ENCODE measurements at regions not wholly inside any gene's neighbourhood (a gene's known extent, or its start where the extent isn't known, plus 50 kb on each side); places are given as distances from the start of the nearest gene placed in this dataset.

DNA sequence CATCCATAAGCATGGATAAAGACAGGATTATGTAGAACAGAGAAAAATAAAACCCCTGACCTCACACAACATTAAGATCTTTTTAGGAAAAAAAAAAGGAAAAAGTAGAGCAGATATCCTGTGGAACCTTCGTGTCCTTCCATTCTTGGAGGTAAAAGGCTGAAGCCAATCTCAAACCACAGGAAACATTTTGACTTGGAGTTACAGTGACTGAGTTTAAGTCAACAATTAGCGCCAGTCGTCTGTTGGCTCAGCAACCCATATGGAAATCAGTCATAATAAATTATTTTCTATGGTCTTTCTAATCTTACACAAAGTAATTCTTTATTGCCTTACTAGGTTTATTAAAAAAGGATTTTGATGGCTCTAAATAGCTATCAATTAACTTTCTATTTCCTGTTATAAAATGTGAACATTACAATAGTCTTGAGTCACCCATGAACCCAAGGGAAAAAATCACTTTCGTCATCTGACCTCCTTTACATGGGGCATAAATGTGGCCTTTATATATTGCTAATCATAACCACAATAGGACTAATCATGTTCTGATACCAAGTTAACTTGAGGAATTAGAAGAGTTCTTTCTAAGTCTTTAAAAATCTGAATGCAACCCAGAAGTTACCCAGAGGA, 592.9 kb downstream of the TFAP2B start:
- no peak overlapping the region for H3K9ac ChIP-seq (ENCODE audit: insufficient read depth, low read depth, low read length)
- 50% methylated on average over 4 of the region's 4 CpGs for WGBS (ENCODE audit: low lambda C conversion rate)
- no peak for TF ChIP-seq ZNF3 (CRISPR knock-in tag; IDR thresholded peaks at IDR 0.05)
- TF ChIP-seq KDM6A (CRISPR knock-in tag; IDR thresholded peaks at IDR 0.05; ENCODE audit: low read depth): no peak
- no peak for TF ChIP-seq SMARCC2 (IDR thresholded peaks at IDR 0.05)
- no peak for TF ChIP-seq NFKBIZ (CRISPR knock-in tag; IDR thresholded peaks at IDR 0.05)
- no peak for TF ChIP-seq ZFAT (CRISPR knock-in tag; conservative IDR thresholded peaks at IDR 0.05)
- no peak for TF ChIP-seq TBL1XR1 (IDR thresholded peaks at IDR 0.05; ENCODE audit: borderline replicate concordance, low read length, partially characterized antibody)
- TF ChIP-seq ZNF382 (CRISPR knock-in tag; IDR thresholded peaks at IDR 0.05; ENCODE audit: borderline replicate concordance): no peak
- no peak for TF ChIP-seq RORA (CRISPR knock-in tag; IDR thresholded peaks at IDR 0.05)
- no peak for TF ChIP-seq ZSCAN31 (CRISPR knock-in tag; IDR thresholded peaks at IDR 0.05; ENCODE audit: low read depth)
- no peak for TF ChIP-seq MXI1 (IDR thresholded peaks at IDR 0.05; ENCODE audit: borderline replicate concordance, low read depth, low read length)
- TF ChIP-seq FOXK2 (IDR thresholded peaks at IDR 0.05): no peak
- no peak for TF ChIP-seq SIX4 (CRISPR knock-in tag; IDR thresholded peaks at IDR 0.05)
- TF ChIP-seq MIXL1 (CRISPR knock-in tag; IDR thresholded peaks at IDR 0.05): no peak
- TF ChIP-seq ZNF720 (CRISPR knock-in tag; IDR thresholded peaks at IDR 0.05): no peak
- no peak for TF ChIP-seq GATA4 (IDR thresholded peaks at IDR 0.05; ENCODE audit: borderline replicate concordance, low read depth)
- TF ChIP-seq MBD4 (IDR thresholded peaks at IDR 0.05; ENCODE audit: borderline replicate concordance, low read length): no peak
- TF ChIP-seq KLF12 (CRISPR knock-in tag; IDR thresholded peaks at IDR 0.05; ENCODE audit: borderline replicate concordance): no peak
- TF ChIP-seq, protein P1, sequence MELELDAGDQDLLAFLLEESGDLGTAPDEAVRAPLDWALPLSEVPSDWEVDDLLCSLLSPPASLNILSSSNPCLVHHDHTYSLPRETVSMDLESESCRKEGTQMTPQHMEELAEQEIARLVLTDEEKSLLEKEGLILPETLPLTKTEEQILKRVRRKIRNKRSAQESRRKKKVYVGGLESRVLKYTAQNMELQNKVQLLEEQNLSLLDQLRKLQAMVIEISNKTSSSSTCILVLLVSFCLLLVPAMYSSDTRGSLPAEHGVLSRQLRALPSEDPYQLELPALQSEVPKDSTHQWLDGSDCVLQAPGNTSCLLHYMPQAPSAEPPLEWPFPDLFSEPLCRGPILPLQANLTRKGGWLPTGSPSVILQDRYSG (CRISPR knock-in tag; IDR thresholded peaks at IDR 0.05): no peak
- no peak for TF ChIP-seq RELA (CRISPR knock-in tag; IDR thresholded peaks at IDR 0.05)
- TF ChIP-seq, protein P2, sequence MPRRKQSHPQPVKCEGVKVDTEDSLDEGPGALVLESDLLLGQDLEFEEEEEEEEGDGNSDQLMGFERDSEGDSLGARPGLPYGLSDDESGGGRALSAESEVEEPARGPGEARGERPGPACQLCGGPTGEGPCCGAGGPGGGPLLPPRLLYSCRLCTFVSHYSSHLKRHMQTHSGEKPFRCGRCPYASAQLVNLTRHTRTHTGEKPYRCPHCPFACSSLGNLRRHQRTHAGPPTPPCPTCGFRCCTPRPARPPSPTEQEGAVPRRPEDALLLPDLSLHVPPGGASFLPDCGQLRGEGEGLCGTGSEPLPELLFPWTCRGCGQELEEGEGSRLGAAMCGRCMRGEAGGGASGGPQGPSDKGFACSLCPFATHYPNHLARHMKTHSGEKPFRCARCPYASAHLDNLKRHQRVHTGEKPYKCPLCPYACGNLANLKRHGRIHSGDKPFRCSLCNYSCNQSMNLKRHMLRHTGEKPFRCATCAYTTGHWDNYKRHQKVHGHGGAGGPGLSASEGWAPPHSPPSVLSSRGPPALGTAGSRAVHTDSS (CRISPR knock-in tag; conservative IDR thresholded peaks at IDR 0.05): no peak
- BruUV-seq (replicated peaks): no TSS peak
- H4K20me1 ChIP-seq (ENCODE audit: insufficient read depth, low read length): no peaks in the 10 kb centered on the region
- in situ Hi-C loops (cut with HindIII; ENCODE audit: extremely low pct_ligation_motif_present, low pct_unique_long_range_greater_than_20kb) (no loop called here), intact Hi-C loops (cut with micrococcal nuclease; ENCODE audit: unreplicated experiment) (no loop called here)
- DNase-seq (ENCODE audit: low spot score) (no peak), ATAC-seq (no peak), FAIRE-seq (no peak)
- H2AFZ ChIP-seq (ENCODE audit: low read length): no peak overlapping the region
- no peaks in the 10 kb centered on the region for H3K36me3 ChIP-seq (replicated peaks in 1 of 2; ENCODE audit: control insufficient read depth in 1 of 2, insufficient read depth in 2 of 2, low read length in 2 of 2)
- H3K9me3 ChIP-seq (ENCODE audit: low read length): no peaks in the 10 kb centered on the region
- H3K79me2 ChIP-seq (ENCODE audit: insufficient read depth, low read length): no peaks in the 10 kb centered on the region
- H3K4me2 ChIP-seq (ENCODE audit: low read depth, low read length): no peak overlapping the region
- H3K4me3 ChIP-seq (replicated peaks in 1 of 3; ENCODE audit: insufficient read depth in 1 of 3, low read depth in 2 of 3, low read length in 3 of 3): no peak overlapping the region
- H3K4me1 ChIP-seq (ENCODE audit: insufficient read depth, low read length): no peaks in the 10 kb centered on the region
- ChIA-PET CTCF (ENCODE audit: low intra/inter-chr PET ratio, low total read pairs) (no interaction called here), POLR2A (no interaction called here)
- H3K27me3 ChIP-seq (ENCODE audit: control insufficient read depth in 1 of 2, insufficient read depth in 2 of 2, low read length in 2 of 2): no peaks in the 10 kb centered on the region
- no peak overlapping the region for H3K27ac ChIP-seq (ENCODE audit: extremely low read length, insufficient read depth, low read length)
